Lower leg skin (tissue), 4 donors: ENCODE measurements at regions not wholly inside any gene's neighbourhood (a gene's known extent, or its start where the extent isn't known, plus 50 kb on each side); places are given as distances from the start of the nearest gene placed in this dataset.

Experiments
- DNase-seq, 2 donors: peaks; one replicate each; pipeline ENCODE4 v3.0.0-alpha.2; 2019; ENCODE audit warnings: low spot score in 2 of 2
- H3K4me3 ChIP-seq: fragments of 200-600 bp; sonication (generic); 2 replicates; pipeline ENCODE4 v1.5.1; 2017; ENCODE audit warnings: mild to moderate bottlenecking, low read depth; ENCODE audit not compliant: poor library complexity, severe bottlenecking
- POLR2A ChIP-seq, 2 donors: fragments of 450-650 bp; IDR thresholded peaks; one replicate each; pipeline ENCODE4 v1.6.1; 2016 to 2017; ENCODE audit warnings: antibody characterized with exemption in 2 of 2, mild to moderate bottlenecking in 1 of 2, moderate library complexity in 1 of 2
- WGBS, 2 donors: methylation state at CpG; one replicate each; pipeline ENCODE4 v1.1.5; 2018; 5-methylcytosine and 5-hydroxymethylcytosine counted together
- intact Hi-C: fragments of 100-400 bp; cut with DNase I; formaldehyde crosslinking; loops from one replicate; pipeline ENCODE4 v1.15.0; 2023; ENCODE audit warnings: low total_unique reads
- TF ChIP-seq, protein P1 (sequence below), 3 donors: fragments of 450-650 bp; IDR thresholded peaks; one replicate each; pipeline ENCODE4 v1.5.1; 2016; ENCODE audit warnings: antibody characterized with exemption in 3 of 3, mild to moderate bottlenecking in 3 of 3, moderate library complexity in 2 of 3

DNA sequence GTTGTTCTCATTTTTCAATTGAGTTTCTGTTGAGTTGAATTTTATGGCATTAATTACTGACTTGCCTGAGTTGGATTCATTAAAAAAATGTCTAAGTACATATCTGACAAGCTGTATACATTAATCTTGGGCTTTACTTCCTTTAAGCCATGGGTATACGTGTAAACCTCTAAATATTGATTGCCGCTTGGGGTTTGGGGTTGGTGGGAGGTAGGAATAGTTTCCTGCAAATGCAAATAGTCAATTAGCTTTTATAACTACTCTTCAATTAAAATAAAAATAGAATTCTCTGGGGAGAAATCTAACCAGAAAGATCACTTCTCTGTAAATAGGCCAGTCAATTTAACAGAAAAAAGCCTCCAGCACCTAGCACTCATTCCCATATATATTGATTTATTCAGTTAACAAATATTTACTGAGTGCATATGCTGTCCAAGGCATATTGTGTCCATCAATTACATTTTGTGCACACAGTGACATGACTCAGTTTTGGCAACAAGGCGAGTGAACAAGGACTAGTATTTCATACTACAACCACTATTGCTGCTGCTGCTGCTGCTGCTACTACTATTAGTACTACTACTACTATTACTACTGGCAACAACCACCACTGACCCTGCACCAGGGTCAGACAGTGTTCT lies 306.8 kb downstream of the RFC3 start:
- H3K4me3 ChIP-seq: no peak overlapping the region
- 74 to 81% methylated on average over 3 of the region's 3 CpGs for WGBS, 2 donors
- DNase-seq: no peak
- intact Hi-C loops: loop anchor here (5.0 kb wide), 1 partner anchor 1733 kb away; no protein-coding TSS in a partner anchor
- TF ChIP-seq, protein P1, sequence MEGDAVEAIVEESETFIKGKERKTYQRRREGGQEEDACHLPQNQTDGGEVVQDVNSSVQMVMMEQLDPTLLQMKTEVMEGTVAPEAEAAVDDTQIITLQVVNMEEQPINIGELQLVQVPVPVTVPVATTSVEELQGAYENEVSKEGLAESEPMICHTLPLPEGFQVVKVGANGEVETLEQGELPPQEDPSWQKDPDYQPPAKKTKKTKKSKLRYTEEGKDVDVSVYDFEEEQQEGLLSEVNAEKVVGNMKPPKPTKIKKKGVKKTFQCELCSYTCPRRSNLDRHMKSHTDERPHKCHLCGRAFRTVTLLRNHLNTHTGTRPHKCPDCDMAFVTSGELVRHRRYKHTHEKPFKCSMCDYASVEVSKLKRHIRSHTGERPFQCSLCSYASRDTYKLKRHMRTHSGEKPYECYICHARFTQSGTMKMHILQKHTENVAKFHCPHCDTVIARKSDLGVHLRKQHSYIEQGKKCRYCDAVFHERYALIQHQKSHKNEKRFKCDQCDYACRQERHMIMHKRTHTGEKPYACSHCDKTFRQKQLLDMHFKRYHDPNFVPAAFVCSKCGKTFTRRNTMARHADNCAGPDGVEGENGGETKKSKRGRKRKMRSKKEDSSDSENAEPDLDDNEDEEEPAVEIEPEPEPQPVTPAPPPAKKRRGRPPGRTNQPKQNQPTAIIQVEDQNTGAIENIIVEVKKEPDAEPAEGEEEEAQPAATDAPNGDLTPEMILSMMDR (IDR thresholded peaks at IDR 0.05): no peak
- no peak for TF ChIP-seq POLR2A (IDR thresholded peaks at IDR 0.05)

DNA sequence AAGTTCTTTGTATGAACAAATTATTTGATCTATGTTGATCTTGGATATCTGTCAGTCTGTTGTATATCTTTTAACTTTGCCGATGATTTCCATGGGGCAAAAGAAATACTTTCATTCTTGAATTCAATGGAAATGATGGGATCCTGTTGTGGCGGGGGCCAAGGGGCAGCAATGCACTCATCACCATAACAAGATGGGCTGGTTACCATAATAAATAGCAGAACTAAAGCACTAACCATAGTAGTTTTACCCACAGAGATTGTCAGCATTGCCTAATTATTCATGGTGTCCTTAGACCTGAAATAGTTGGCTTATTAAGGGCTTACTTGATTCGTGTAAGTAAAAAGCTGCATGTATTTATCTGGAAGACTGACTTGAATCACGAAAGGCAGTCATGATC lies 309.6 kb downstream of the RFC3 start:
- TF ChIP-seq POLR2A (IDR thresholded peaks at IDR 0.05): no peak
- TF ChIP-seq, protein P1 (IDR thresholded peaks at IDR 0.05): no peak
- intact Hi-C loops: loop anchor here (5.0 kb wide), 1 partner anchor 1730 kb away; no protein-coding TSS in a partner anchor
- 92 to 95% methylated on average over 4 of the region's 4 CpGs for WGBS, 2 donors
- DNase-seq: no peak
- no peak overlapping the region for H3K4me3 ChIP-seq

DNA sequence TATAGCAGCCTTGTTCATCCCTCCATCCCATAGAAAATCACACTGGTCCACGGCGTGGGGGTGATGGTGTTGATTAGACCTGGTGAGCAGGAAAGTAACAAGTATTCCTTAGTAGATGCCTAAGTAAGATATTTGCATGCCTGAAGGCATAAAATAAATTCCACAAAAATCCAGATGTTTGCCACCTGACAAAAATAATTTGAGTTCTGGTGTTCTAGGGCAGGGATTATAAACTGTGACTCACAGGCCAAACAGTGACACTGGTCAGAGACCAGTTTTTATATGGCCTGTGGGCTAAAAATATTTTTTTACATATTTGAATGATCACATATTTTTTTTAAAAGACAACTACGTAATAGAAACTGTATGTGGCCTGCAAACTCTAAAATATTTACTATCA lies 310.7 kb downstream of the RFC3 start:
- intact Hi-C loops: loop anchor here (5.0 kb wide), 1 partner anchor 1729 kb away; no protein-coding TSS in a partner anchor
- no peak overlapping the region for H3K4me3 ChIP-seq
- TF ChIP-seq, protein P1 (IDR thresholded peaks at IDR 0.05): no peak
- no peak for TF ChIP-seq POLR2A (IDR thresholded peaks at IDR 0.05)
- WGBS, 2 donors: 60 to 71% methylated on average over 3 of the region's 3 CpGs
- no peak for DNase-seq

DNA sequence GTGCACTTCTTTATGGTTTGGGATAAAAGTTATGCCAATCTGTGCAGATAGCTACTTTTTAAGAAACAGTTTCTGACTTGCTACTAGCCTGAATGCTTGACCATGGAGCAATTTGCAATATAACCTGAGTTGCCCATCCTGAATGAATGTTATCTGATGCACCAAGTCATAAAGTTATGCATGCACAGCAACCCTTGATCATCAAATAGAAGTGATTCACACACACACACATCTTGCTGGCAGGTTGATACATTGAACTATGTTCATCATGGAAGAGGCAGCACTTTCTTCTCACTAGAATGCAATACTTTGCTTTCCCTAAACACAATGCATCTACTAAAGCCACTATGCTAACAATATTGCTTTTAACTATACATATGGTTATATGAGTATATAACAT lies 311.5 kb downstream of the RFC3 start:
- intact Hi-C loops: loop anchor here (5.0 kb wide), 1 partner anchor 1728 kb away; no protein-coding TSS in a partner anchor
- no peak overlapping the region for H3K4me3 ChIP-seq
- DNase-seq: no peak

DNA sequence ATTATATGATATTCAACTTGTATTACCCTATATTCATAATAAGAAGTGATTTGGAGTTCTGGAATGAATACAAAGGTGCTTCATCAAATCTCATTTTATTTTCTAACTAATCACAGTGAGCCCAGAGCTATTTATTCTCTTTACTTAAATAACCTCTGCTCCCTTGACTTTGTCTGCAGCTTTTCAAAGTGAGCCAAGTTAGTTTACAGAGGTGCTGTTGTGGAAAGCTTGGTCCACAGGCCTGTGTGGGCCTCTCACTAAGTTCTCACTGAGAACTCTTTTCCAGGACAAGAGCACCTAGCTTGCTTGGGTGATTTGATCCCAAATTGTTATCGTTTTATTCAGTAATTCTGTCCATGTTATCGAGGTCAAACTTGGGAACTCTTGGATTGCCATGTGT lies 319.3 kb downstream of the RFC3 start:
- H3K4me3 ChIP-seq: no peak overlapping the region
- no peak for TF ChIP-seq POLR2A (IDR thresholded peaks at IDR 0.05)
- TF ChIP-seq, protein P1 (IDR thresholded peaks at IDR 0.05): no peak
- WGBS, 2 donors: 91 to 94% methylated on average over 2 of the region's 2 CpGs
- intact Hi-C loops: no loop called here
- no peak for DNase-seq

More for the DNA sequence above, 311.5 kb downstream of the RFC3 start:
- no peak for TF ChIP-seq POLR2A (IDR thresholded peaks at IDR 0.05)
- TF ChIP-seq, protein P1 (IDR thresholded peaks at IDR 0.05): no peak
